Liver (tissue), 8 donors: ENCODE measurements at regions not wholly inside any gene's neighbourhood (a gene's known extent, or its start where the extent isn't known, plus 50 kb on each side); places are given as distances from the start of the nearest gene placed in this dataset.
"Not testable (repeated sequence)": the region's sequence is repeated elsewhere in the genome, so short reads cannot be mapped to it uniquely, and the experiment has no call there.

Experiments
- DNase-seq: peaks from one replicate; pipeline ENCODE4 v3.0.0-alpha.2; 2017; ENCODE audit warnings: low spot score
- H3K27ac ChIP-seq, 2 donors: one replicate each; pipeline ENCODE4 v1.7.0; 2013; ENCODE audit warnings: inconsistent platforms in 2 of 2, low read length in 2 of 2, control low read depth in 1 of 2, low read depth in 1 of 2, mild to moderate bottlenecking in 1 of 2
- H3K27me3 ChIP-seq, 4 donors: one replicate each; pipeline versions ENCODE4 v1.6.1 to v1.7.0; 2013; ENCODE audit warnings: low read length in 3 of 4, inconsistent platforms in 1 of 4, mild to moderate bottlenecking in 1 of 4, moderate library complexity in 1 of 4; ENCODE audit not compliant: control insufficient read depth in 4 of 4, insufficient read depth in 4 of 4
- H3K36me3 ChIP-seq, 4 donors: one replicate each; pipeline versions ENCODE4 v1.6.1 to v1.7.0; 2013; ENCODE audit warnings: low read length in 3 of 4, mild to moderate bottlenecking in 3 of 4, low read depth in 1 of 4, moderate library complexity in 1 of 4; ENCODE audit not compliant: control insufficient read depth in 4 of 4, insufficient read depth in 3 of 4
- H3K4me1 ChIP-seq, 4 donors: one replicate each; pipeline versions ENCODE4 v1.6.1 to v1.7.0; 2013; ENCODE audit warnings: low read length in 3 of 4, mild to moderate bottlenecking in 3 of 4, moderate library complexity in 1 of 4; ENCODE audit not compliant: control insufficient read depth in 4 of 4, insufficient read depth in 4 of 4
- H3K4me3 ChIP-seq, 3 donors: one replicate each; pipeline versions ENCODE4 v1.6.1 to v1.7.0; 2013; ENCODE audit warnings: low read length in 3 of 3, control low read depth in 1 of 3, low read depth in 1 of 3, mild to moderate bottlenecking in 1 of 3
- H3K9ac ChIP-seq, 2 donors: one replicate each; pipeline ENCODE4 v1.7.0; 2013; ENCODE audit warnings: low read length in 2 of 2, mild to moderate bottlenecking in 2 of 2, moderate library complexity in 2 of 2, control low read depth in 1 of 2, low read depth in 1 of 2
- H3K9me3 ChIP-seq, 4 donors: one replicate each; pipeline versions ENCODE4 v1.6.1 to v1.7.0; 2013; ENCODE audit warnings: low read length in 3 of 4; ENCODE audit not compliant: control insufficient read depth in 4 of 4
- EGR1 ChIP-seq, 2 donors: IDR thresholded peaks; 2 replicates each; pipeline ENCODE4 v1.6.1; 2016 to 2018; ENCODE audit warnings: antibody characterized with exemption in 2 of 2, low read depth in 2 of 2
- FOXA1 ChIP-seq: IDR thresholded peaks from 2 replicates; pipeline ENCODE4 v1.6.1; 2016; ENCODE audit warnings: antibody characterized with exemption
- GABPA ChIP-seq, 2 donors: IDR thresholded peaks in 1 of 2; conservative IDR thresholded peaks in 1 of 2; 2 replicates each; pipeline ENCODE4 v1.6.1; 2016; ENCODE audit warnings: antibody characterized with exemption in 2 of 2, mild to moderate bottlenecking in 1 of 2, moderate library complexity in 1 of 2
- JUND ChIP-seq, 2 donors: IDR thresholded peaks; 2 replicates each; pipeline ENCODE4 v1.6.1; 2016; ENCODE audit warnings: antibody characterized with exemption in 2 of 2
- NR2F2 ChIP-seq: IDR thresholded peaks from 2 replicates; pipeline ENCODE4 v1.6.1; 2016; ENCODE audit warnings: antibody characterized with exemption
- RAD21 ChIP-seq, 2 donors: IDR thresholded peaks; 2 replicates each; pipeline ENCODE4 v1.6.1; 2016; ENCODE audit warnings: antibody characterized with exemption in 2 of 2, mild to moderate bottlenecking in 2 of 2
- RXRA ChIP-seq, 2 donors: IDR thresholded peaks; 2 replicates each; pipeline ENCODE4 v1.6.1; 2017 to 2018; ENCODE audit warnings: antibody characterized with exemption in 2 of 2, mild to moderate bottlenecking in 1 of 2
- SP1 ChIP-seq: IDR thresholded peaks from 2 replicates; pipeline ENCODE4 v1.6.1; 2018; ENCODE audit warnings: antibody characterized with exemption, mild to moderate bottlenecking
- TAF1 ChIP-seq: conservative IDR thresholded peaks from 2 replicates; pipeline ENCODE4 v1.6.1; 2016; ENCODE audit warnings: antibody characterized with exemption, mild to moderate bottlenecking
- YY1 ChIP-seq: IDR thresholded peaks from 2 replicates; pipeline ENCODE4 v1.6.1; 2016; ENCODE audit warnings: antibody characterized with exemption, mild to moderate bottlenecking
- WGBS: extraction: QIAGEN DNeasy Blood & Tissue Kit; methylation state at CpG from one replicate; pipeline ENCODE4 v1.1.7; 2013; 5-methylcytosine and 5-hydroxymethylcytosine counted together
- TF ChIP-seq, protein P1 (sequence below): IDR thresholded peaks from 2 replicates; pipeline ENCODE4 v1.6.1; 2016; ENCODE audit warnings: antibody characterized with exemption
- TF ChIP-seq, protein P2 (sequence below): IDR thresholded peaks from 2 replicates; pipeline ENCODE4 v1.6.1; 2016; ENCODE audit warnings: antibody characterized with exemption
- TF ChIP-seq, protein P3 (sequence below): IDR thresholded peaks from 2 replicates; pipeline ENCODE4 v1.6.1; 2016; ENCODE audit warnings: antibody characterized with exemption
- TF ChIP-seq, protein P4 (sequence below): fragments of 150-350 bp; IDR thresholded peaks from 2 replicates; pipeline ENCODE4 v1.5.1; 2017; ENCODE audit warnings: improper control_type of control experiment, low read depth, low read length; ENCODE audit not compliant: missing input control
- donor health status: healthy.
- donor health status: healthy.
- donor health status: healthy.
- donor health status: healthy.
- donor health status: healthy.

DNA sequence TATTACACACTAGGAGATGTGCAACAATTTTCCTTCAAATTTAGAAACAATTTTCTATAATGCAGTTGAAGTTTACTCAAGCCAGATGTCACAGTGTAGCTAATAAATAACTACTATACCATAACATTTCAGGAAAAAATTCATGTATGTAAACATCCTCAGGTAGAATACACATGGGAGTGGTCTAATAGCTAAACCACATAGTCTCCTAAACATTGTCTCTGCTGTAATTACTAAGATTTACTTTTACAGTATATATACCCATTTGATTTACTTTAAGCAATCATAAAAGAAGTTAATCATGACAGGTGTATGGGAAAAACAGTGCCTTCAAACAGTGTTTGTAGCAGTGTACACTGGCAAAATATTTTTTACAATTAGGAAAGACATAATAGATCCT lies 110.1 kb upstream of the GRM7 start:
- Histone ChIP-seq H3K27me3 (no peaks in the 10 kb centered on the region), H3K9ac (no peak overlapping the region), H3K36me3 (no peaks in the 10 kb centered on the region), H3K4me3 (no peak overlapping the region), H3K27ac (no peak overlapping the region), H3K9me3 (peaks cover 0 to 6% (median 3%) of the 10 kb centered on the region in 4 donors), H3K4me1 (no peaks in the 10 kb centered on the region)
- TF ChIP-seq, protein P1, sequence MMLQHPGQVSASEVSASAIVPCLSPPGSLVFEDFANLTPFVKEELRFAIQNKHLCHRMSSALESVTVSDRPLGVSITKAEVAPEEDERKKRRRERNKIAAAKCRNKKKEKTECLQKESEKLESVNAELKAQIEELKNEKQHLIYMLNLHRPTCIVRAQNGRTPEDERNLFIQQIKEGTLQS: no peak
- no peak for TF ChIP-seq EGR1 (IDR thresholded peaks at IDR 0.05; ENCODE audit: low read depth in 2 of 2)
- TF ChIP-seq SP1: no peak
- TF ChIP-seq, protein P2, sequence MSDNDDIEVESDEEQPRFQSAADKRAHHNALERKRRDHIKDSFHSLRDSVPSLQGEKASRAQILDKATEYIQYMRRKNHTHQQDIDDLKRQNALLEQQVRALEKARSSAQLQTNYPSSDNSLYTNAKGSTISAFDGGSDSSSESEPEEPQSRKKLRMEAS: no peak
- DNase-seq: no peak

DNA sequence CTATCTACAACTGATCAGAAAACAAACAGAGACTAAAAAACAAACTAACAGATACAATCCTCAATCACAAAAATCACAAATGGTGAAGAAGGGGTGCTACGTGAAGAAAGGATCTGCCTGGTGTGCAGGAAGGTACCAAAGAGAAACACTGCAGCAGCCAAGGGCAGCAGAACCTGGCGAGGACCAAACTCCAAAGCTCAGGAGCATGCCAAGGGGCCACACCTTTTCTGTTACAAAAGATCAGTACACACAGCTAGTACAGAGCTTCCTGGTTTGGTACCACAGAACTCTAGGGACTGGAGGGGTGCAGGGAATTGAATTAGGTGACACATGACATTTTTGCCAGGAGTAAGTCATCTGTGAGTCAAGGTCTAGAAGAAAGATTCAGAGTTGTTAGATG lies 107.4 kb upstream of the GRM7 start:
- Histone ChIP-seq H3K4me3 (no peak overlapping the region), H3K4me1 (no peaks in the 10 kb centered on the region), H3K27me3 (no peaks in the 10 kb centered on the region), H3K36me3 (no peaks in the 10 kb centered on the region), H3K9me3 (peaks cover 0 to 6% (median 3%) of the 10 kb centered on the region in 4 donors), H3K27ac (no peak overlapping the region), H3K9ac (no peak overlapping the region)
- TF ChIP-seq TAF1 (no peak), SP1 (no peak), JUND (IDR thresholded peaks at IDR 0.05) (no peak), GABPA (IDR thresholded peaks at IDR 0.05 in 1 of 2, conservative IDR thresholded peaks at IDR 0.05 in 1 of 2) (no peak), RAD21 (IDR thresholded peaks at IDR 0.05) (no peak), FOXA1 (no peak), YY1 (no peak)
- TF ChIP-seq, protein P3, sequence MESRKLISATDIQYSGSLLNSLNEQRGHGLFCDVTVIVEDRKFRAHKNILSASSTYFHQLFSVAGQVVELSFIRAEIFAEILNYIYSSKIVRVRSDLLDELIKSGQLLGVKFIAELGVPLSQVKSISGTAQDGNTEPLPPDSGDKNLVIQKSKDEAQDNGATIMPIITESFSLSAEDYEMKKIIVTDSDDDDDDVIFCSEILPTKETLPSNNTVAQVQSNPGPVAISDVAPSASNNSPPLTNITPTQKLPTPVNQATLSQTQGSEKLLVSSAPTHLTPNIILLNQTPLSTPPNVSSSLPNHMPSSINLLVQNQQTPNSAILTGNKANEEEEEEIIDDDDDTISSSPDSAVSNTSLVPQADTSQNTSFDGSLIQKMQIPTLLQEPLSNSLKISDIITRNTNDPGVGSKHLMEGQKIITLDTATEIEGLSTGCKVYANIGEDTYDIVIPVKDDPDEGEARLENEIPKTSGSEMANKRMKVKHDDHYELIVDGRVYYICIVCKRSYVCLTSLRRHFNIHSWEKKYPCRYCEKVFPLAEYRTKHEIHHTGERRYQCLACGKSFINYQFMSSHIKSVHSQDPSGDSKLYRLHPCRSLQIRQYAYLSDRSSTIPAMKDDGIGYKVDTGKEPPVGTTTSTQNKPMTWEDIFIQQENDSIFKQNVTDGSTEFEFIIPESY: no peak
- 53% methylated on average over 2 of the region's 2 CpGs for WGBS
- no peak for DNase-seq

DNA sequence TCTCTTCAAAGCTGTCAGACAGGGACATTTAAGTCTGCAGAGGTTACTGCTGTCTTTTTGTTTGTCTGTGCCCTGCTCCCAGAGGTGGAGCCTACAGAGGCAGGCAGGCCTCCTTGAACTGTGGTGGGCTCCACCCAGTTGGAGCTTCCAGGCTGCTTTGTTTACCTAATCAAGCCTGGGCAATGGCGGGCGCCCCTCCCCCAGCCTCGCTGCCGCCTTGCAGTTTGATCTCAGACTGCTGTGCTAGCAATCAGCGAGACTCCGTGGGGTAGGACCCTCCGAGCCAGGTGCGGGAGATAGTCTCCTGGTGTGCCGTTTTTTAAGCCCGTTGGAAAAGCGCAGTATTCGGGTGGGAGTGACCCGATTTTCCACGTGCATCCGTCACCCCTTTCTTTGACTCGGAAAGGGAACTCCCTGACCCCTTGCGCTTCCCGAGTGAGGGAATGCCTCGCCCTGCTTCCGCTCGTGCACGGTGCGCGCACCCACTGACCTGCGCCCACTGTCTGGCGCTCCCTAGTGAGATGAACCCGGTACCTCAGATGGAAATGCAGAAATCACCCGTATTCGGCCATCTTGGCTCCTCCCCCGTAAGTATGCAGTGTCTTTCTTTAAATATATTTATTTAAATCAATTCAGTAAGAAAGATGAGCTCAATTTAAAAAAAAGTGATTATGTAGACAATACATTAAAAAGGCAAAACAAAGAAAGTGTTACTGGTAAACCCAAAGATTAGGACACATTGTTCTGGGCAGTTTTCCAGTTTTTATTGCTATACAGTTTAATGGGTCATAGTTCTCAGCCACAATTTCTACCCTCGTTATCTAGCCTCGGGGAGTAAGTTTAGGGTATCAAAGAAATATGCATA lies 91.2 kb upstream of the GRM7 start:
- not testable (repeated sequence) for H3K9me3 ChIP-seq
- 82% methylated on average over 28 of the region's 32 CpGs for WGBS

DNA sequence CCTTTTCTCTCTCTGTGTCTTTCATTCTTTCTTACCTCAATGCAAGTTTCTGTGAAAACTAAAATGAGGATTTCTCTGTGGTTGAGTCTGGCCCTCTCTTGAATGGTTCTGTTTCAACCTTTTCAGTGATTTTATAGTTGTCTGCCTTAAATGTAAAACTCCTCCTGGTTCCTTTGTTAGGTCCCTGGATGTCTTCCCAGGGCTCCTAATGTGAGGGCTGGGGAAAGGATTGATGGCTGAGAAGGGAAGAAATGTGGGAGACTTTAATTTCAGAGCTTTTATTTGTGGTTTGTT lies 90.6 kb upstream of the GRM7 start:
- H3K27ac ChIP-seq: no peak overlapping the region
- no peak overlapping the region for H3K9ac ChIP-seq
- TF ChIP-seq, protein P4, sequence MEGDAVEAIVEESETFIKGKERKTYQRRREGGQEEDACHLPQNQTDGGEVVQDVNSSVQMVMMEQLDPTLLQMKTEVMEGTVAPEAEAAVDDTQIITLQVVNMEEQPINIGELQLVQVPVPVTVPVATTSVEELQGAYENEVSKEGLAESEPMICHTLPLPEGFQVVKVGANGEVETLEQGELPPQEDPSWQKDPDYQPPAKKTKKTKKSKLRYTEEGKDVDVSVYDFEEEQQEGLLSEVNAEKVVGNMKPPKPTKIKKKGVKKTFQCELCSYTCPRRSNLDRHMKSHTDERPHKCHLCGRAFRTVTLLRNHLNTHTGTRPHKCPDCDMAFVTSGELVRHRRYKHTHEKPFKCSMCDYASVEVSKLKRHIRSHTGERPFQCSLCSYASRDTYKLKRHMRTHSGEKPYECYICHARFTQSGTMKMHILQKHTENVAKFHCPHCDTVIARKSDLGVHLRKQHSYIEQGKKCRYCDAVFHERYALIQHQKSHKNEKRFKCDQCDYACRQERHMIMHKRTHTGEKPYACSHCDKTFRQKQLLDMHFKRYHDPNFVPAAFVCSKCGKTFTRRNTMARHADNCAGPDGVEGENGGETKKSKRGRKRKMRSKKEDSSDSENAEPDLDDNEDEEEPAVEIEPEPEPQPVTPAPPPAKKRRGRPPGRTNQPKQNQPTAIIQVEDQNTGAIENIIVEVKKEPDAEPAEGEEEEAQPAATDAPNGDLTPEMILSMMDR: no peak
- no peak for TF ChIP-seq RAD21 (IDR thresholded peaks at IDR 0.05)
- TF ChIP-seq NR2F2: no peak
- TF ChIP-seq FOXA1: no peak
- TF ChIP-seq, protein P1: no peak
- no peak for TF ChIP-seq JUND (IDR thresholded peaks at IDR 0.05)
- no peak for TF ChIP-seq RXRA (IDR thresholded peaks at IDR 0.05)
- H3K36me3 ChIP-seq: no peaks in the 10 kb centered on the region
- no peak overlapping the region for H3K4me3 ChIP-seq
- peaks cover 0 to 4% (median 0%) of the 10 kb centered on the region in 4 donors for H3K27me3 ChIP-seq
- no peaks in the 10 kb centered on the region for H3K9me3 ChIP-seq
- H3K4me1 ChIP-seq: no peaks in the 10 kb centered on the region
- DNase-seq: no peak

More for the DNA sequence above, 91.2 kb upstream of the GRM7 start:
- H3K4me3 ChIP-seq, H3K9ac ChIP-seq, H3K27ac ChIP-seq, H3K4me1 ChIP-seq, H3K36me3 ChIP-seq, H3K27me3 ChIP-seq, DNase-seq: not testable (repeated sequence)
